A673 (cell line): ENCODE measurements at regions not wholly inside any gene's neighbourhood (a gene's known extent, or its start where the extent isn't known, plus 50 kb on each side); places are given as distances from the start of the nearest gene placed in this dataset.

Experiments
- CTCF ChIP-seq: fragments of 300-800, 200-600 bp; sonication (generic); conservative IDR thresholded peaks from 2 replicates; pipeline ENCODE4 v1.5.1; 2017; ENCODE audit warnings: low read depth, mild to moderate bottlenecking, antibody characterized with exemption, low read length, moderate library complexity, mixed read lengths
- EZH2 ChIP-seq: fragments of 200-600 bp; sonication (generic); IDR thresholded peaks from 2 replicates; pipeline ENCODE4 v1.6.1; 2017; ENCODE audit warnings: borderline replicate concordance, low read depth, mild to moderate bottlenecking, mixed read lengths, antibody characterized with exemption, low read length; ENCODE audit not compliant: poor library complexity, severe bottlenecking

GRCh38 chrX:113274345-113274744 lies 433.7 kb upstream of the AMOT start:
- TF ChIP-seq CTCF (no peak), EZH2 (no peak)
